Activated T-cell treated with anti-CD3 and anti-CD28 coated beads, Interleukin-2, amount 50 U/mL, for 4 hours (primary cell): ENCODE measurements at regions not wholly inside any gene's neighbourhood (a gene's known extent, or its start where the extent isn't known, plus 50 kb on each side); places are given as distances from the start of the nearest gene placed in this dataset.

Source experiments
- ATAC-seq, 2 donors: fragments of 200-7000 bp; cut with Tn5 transposase; one replicate each; pipeline ENCODE4 v1.10.0; 2021
- DNase-seq: peaks from one replicate; pipeline ENCODE4 v3.0.0-alpha.2; 2020
- H3K27me3 Mint-ChIP-seq: one replicate; pipeline ENCODE4 v1.8.0; 2021; ENCODE audit warnings: low read depth, mixed read lengths
- H3K36me3 Mint-ChIP-seq: one replicate; pipeline ENCODE4 v1.8.0; 2022; ENCODE audit warnings: mixed read lengths; ENCODE audit not compliant: insufficient read depth
- H3K4me1 Mint-ChIP-seq: one replicate; pipeline ENCODE4 v1.8.0; 2021; ENCODE audit warnings: low read depth, mixed read lengths
- H3K4me3 Mint-ChIP-seq: one replicate; pipeline ENCODE4 v1.8.0; 2021; ENCODE audit warnings: mild to moderate bottlenecking, moderate library complexity, mixed read lengths
- H3K9me3 Mint-ChIP-seq: one replicate; pipeline ENCODE4 v1.8.0; 2021; ENCODE audit warnings: mixed read lengths

- no peaks in the 10 kb centered on the region for H3K27me3 Mint-ChIP-seq
- no peaks in the 10 kb centered on the region for H3K4me1 Mint-ChIP-seq
- H3K36me3 Mint-ChIP-seq: no peaks in the 10 kb centered on the region
- ATAC-seq (no peak), DNase-seq (no peak)
- H3K9me3 Mint-ChIP-seq: peaks cover 23% of the 10 kb centered on the region
- H3K4me3 Mint-ChIP-seq: no peak overlapping the region
Observed at GRCh38 chr1:193819376-193819775, 633.0 kb upstream of the B3GALT2 start.

DNA sequence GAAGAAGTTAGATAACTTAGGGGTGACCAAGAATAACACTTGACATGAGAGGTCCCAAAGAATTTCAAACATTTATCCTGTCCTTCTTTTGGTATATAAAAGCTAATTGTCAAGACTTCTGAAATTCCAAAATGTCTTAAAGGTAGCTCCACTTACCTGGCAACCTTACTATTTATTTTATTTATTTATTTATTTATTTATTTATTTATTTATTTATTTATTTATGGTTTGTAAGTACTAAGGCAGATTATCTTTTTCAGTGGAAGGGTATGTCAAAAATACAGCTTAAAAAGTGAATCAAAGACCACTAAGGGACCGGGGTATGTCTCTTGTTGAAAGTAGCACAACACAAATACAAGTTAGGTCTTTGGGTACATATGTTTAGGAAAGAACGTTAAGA lies 620.8 kb upstream of the B3GALT2 start:
- Mint-ChIP-seq H3K9me3 (peaks cover 3% of the 10 kb centered on the region), H3K36me3 (no peaks in the 10 kb centered on the region), H3K4me3 (no peak overlapping the region), H3K4me1 (peaks cover 10% of the 10 kb centered on the region), H3K27me3 (no peaks in the 10 kb centered on the region)
- DNase-seq (no peak), ATAC-seq (no peak)

DNA sequence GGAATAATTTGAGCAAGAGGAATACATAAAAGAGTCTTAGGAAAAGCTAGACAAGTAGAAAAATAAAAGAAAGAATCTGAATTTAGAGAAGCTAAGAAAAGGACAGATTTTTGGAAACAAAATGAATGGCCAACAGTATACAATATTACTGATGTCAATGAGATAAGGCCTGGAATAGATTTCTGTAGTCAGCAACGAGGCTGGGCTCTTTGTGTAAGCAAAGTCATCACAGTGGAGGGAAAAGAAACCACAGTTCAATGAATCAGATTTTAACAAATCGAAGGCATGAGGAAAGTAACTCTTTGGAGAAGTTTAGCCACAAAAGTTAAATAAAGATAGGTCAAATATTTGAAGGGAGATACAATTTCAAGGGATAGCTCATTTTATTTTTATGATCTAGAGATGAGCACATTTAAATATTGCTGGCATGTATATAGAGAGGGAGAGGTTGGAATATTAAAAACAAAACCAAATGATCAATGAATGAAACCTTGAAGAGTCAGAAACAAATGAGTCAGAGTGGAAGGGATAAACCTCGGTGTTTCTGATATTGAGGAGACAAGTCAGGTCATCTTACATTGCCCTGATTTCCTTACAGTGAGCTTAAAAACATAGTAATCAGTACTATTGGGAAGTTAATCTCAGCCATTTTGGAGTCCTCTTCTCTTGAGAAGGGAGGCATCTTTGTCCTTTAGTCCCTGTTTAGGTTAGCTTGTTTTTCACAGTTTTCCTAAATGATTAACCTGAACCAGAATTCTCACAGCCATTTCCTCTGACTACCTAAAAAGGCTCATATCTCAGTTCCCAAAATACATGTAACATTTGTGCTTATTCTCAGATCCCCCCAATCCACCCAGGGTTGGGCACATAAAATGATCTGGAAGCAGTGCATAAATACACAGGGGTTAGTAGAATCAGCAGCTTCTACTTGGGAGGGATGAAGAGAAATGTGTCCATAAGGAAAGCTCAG lies 620.0 kb upstream of the B3GALT2 start:
- H3K36me3 Mint-ChIP-seq: no peaks in the 10 kb centered on the region
- no peaks in the 10 kb centered on the region for H3K27me3 Mint-ChIP-seq
- H3K4me3 Mint-ChIP-seq: no peak overlapping the region
- ATAC-seq: peak; percentile 51 to 71
- no peak for DNase-seq
- H3K4me1 Mint-ChIP-seq: peaks cover 10% of the 10 kb centered on the region
- peaks cover 3% of the 10 kb centered on the region for H3K9me3 Mint-ChIP-seq

- Mint-ChIP-seq H3K9me3 (peaks cover 3% of the 10 kb centered on the region), H3K4me3 (no peak overlapping the region), H3K4me1 (peaks cover 7% of the 10 kb centered on the region), H3K36me3 (peaks cover 1% of the 10 kb centered on the region), H3K27me3 (no peaks in the 10 kb centered on the region)
- peak; percentile 80 to 84 for ATAC-seq
- DNase-seq: no peak
Observed at GRCh38 chr1:193799948-193800690, 613.7 kb upstream of the B3GALT2 start.

DNA sequence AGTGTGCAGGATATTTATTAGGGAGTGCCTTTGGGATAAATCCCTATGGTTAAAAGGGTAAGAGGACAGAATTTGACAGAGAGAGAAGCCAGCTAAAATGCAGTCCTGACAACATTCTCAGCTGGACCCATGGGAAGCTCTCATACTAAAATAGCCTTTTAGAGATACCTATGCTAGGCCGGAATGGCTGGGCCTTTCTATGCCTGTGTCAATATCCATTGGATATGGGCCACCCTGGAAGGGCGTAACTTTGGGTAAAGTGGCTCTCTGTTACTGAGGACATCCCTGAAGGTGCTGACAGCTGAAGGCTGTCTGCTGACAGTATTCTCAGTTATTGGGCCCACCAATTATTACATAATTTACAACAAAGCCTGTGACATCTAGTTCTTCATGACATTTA lies 613.0 kb upstream of the B3GALT2 start:
- DNase-seq (no peak), ATAC-seq (no peak)
- H3K4me3 Mint-ChIP-seq: no peak overlapping the region
- H3K4me1 Mint-ChIP-seq: peaks cover 7% of the 10 kb centered on the region
- no peaks in the 10 kb centered on the region for H3K27me3 Mint-ChIP-seq
- peaks cover 1% of the 10 kb centered on the region for H3K36me3 Mint-ChIP-seq
- peaks cover 3% of the 10 kb centered on the region for H3K9me3 Mint-ChIP-seq

- Mint-ChIP-seq H3K27me3 (no peaks in the 10 kb centered on the region), H3K9me3 (no peaks in the 10 kb centered on the region), H3K4me1 (no peaks in the 10 kb centered on the region), H3K36me3 (no peaks in the 10 kb centered on the region), H3K4me3 (no peak overlapping the region)
- DNase-seq (no peak), ATAC-seq (no peak)
Observed at GRCh38 chr1:193794239-193794638, 607.8 kb upstream of the B3GALT2 start.

GRCh38 chr1:193791746-193792145 lies 605.3 kb upstream of the B3GALT2 start:
- ATAC-seq: no peak
- no peak overlapping the region for H3K4me3 Mint-ChIP-seq
- no peak for DNase-seq
- no peaks in the 10 kb centered on the region for H3K4me1 Mint-ChIP-seq
- no peaks in the 10 kb centered on the region for H3K9me3 Mint-ChIP-seq
- H3K36me3 Mint-ChIP-seq: no peaks in the 10 kb centered on the region
- no peaks in the 10 kb centered on the region for H3K27me3 Mint-ChIP-seq

DNA sequence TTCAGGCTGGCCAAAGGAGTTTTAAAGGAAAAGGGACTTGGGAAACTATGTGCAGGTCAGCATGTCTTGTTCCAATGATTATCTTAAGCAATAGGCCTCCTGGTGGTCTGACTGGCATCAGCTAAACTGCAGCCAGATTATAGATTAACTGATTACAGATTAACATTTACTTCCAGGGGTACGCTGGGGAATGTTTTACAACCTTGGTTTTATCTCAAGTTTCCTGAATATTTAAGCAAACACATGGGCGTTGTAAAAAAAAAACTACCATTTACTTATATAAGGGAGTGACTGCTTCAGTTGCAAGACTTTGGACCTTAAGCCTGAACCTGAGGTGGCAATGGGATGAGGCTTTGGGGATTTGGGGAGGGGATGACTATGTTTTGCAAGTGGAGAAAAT lies 600.6 kb upstream of the B3GALT2 start:
- no peaks in the 10 kb centered on the region for H3K9me3 Mint-ChIP-seq
- no peak overlapping the region for H3K4me3 Mint-ChIP-seq
- DNase-seq (no peak), ATAC-seq (no peak)
- no peaks in the 10 kb centered on the region for H3K4me1 Mint-ChIP-seq
- no peaks in the 10 kb centered on the region for H3K27me3 Mint-ChIP-seq
- no peaks in the 10 kb centered on the region for H3K36me3 Mint-ChIP-seq

GRCh38 chr1:193785850-193786420 lies 599.5 kb upstream of the B3GALT2 start:
- DNase-seq (no peak), ATAC-seq (no peak)
- no peaks in the 10 kb centered on the region for H3K9me3 Mint-ChIP-seq
- no peaks in the 10 kb centered on the region for H3K4me1 Mint-ChIP-seq
- H3K27me3 Mint-ChIP-seq: no peaks in the 10 kb centered on the region
- H3K36me3 Mint-ChIP-seq: no peaks in the 10 kb centered on the region
- H3K4me3 Mint-ChIP-seq: no peak overlapping the region

GRCh38 chr1:193774536-193775323 lies 588.3 kb upstream of the B3GALT2 start:
- DNase-seq (no peak), ATAC-seq (no peak)
- H3K9me3 Mint-ChIP-seq: peaks cover 4% of the 10 kb centered on the region
- H3K4me1 Mint-ChIP-seq: peaks cover 12% of the 10 kb centered on the region
- H3K27me3 Mint-ChIP-seq: no peaks in the 10 kb centered on the region
- no peak overlapping the region for H3K4me3 Mint-ChIP-seq
- H3K36me3 Mint-ChIP-seq: peaks cover 5% of the 10 kb centered on the region

DNA sequence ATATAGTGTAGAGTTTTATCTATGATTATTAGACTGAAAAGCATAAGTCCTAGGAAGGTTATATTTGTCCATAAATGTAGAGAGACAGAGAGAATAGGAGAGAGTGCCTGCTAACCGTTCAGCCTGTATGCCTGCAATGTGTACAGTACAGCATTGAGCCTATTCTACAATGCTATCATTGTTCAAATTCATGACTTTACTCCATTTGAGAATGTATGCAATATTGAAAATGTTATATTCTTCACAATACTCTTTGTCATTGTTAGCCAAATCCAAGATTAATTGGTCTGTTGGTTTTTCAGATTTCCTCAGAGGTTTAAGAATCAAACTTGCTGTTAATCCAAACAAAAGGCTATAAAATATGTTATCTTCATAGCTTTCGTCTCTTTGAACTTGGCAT lies 585.2 kb upstream of the B3GALT2 start:
- Mint-ChIP-seq H3K9me3 (peaks cover 4% of the 10 kb centered on the region), H3K27me3 (no peaks in the 10 kb centered on the region), H3K4me3 (no peak overlapping the region), H3K4me1 (peaks cover 12% of the 10 kb centered on the region), H3K36me3 (peaks cover 5% of the 10 kb centered on the region)
- no peak for DNase-seq
- no peak for ATAC-seq

GRCh38 chr1:193769651-193770050 lies 583.2 kb upstream of the B3GALT2 start:
- Mint-ChIP-seq H3K27me3 (no peaks in the 10 kb centered on the region), H3K4me1 (peaks cover 12% of the 10 kb centered on the region), H3K9me3 (no peaks in the 10 kb centered on the region), H3K36me3 (peaks cover 3% of the 10 kb centered on the region), H3K4me3 (no peak overlapping the region)
- ATAC-seq: no peak
- DNase-seq: no peak

GRCh38 chr1:193767886-193768285 lies 581.5 kb upstream of the B3GALT2 start:
- Mint-ChIP-seq H3K9me3 (no peaks in the 10 kb centered on the region), H3K4me3 (no peak overlapping the region), H3K27me3 (no peaks in the 10 kb centered on the region), H3K4me1 (peaks cover 2% of the 10 kb centered on the region), H3K36me3 (no peaks in the 10 kb centered on the region)
- DNase-seq (no peak), ATAC-seq (no peak)

GRCh38 chr1:193766329-193766728 lies 579.9 kb upstream of the B3GALT2 start:
- ATAC-seq (no peak), DNase-seq (no peak)
- no peaks in the 10 kb centered on the region for H3K4me1 Mint-ChIP-seq
- H3K4me3 Mint-ChIP-seq: no peak overlapping the region
- no peaks in the 10 kb centered on the region for H3K9me3 Mint-ChIP-seq
- no peaks in the 10 kb centered on the region for H3K36me3 Mint-ChIP-seq
- H3K27me3 Mint-ChIP-seq: no peaks in the 10 kb centered on the region
